ENCODE measurements at regions not wholly inside any gene's neighbourhood (a gene's known extent, or its start where the extent isn't known, plus 50 kb on each side); places are given as distances from the start of the nearest gene placed in this dataset.

DNA sequence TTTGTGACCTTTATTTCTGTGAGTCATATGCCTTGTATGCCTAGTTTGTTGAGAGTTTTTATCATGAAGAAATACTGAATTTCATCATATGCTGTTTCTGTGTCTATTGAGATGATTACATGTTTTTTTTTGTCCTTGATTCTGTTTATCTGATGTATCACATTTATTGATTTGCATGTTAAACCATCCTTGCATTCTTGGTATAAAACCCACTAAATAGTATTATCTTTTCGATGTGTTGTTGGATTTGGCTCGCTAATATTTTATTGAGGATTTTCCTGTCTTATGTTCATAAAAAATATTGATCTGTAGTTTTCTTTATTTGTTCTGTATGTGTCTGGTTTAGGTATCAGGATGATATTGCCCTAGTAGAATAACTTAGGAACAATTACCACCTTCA, 164.7 kb upstream of the CHRM3 start:
- intact Hi-C loops (cut with micrococcal nuclease) = no loop called here

DNA sequence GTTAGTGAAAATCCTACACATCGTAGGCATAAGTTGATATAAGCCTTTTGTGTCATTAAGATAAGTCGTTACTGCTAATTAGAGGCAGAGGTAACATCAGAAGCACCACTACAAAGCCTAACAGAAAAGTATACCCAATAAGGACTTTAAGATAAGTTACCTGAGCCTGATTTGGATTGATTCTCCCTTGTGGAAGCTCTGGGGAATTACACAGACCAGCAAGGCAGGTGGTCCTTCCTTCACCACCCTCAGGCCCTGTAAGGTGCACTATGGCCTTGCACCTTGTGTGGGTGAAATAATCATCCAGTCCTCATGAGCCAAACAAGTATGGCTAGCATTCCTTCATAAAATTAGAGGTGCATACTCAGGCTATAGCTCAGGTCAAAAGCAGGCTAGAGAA, 166.7 kb upstream of the CHRM3 start:
- intact Hi-C loops (cut with micrococcal nuclease) = no loop called here

DNA sequence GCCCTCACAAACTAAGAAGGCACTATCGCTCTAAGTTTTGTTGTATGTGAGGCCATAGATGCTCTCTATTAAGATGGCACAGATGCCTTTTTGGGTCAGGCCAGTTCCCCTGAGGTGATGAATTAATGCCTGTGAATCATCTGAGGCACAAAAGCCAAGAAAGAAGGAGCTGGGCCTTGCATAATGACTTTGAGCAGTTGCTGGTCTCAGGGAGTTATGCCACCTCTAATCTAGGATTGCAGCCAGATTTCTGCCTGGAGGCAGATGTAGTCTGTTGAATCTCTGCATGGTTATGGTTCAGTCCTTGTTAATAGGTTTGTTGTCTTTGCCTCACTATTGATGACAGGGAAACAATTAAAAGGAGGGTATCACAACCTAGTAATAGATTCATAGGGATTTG, 168.1 kb upstream of the CHRM3 start:
- intact Hi-C loops (cut with micrococcal nuclease) = no loop called here

DNA sequence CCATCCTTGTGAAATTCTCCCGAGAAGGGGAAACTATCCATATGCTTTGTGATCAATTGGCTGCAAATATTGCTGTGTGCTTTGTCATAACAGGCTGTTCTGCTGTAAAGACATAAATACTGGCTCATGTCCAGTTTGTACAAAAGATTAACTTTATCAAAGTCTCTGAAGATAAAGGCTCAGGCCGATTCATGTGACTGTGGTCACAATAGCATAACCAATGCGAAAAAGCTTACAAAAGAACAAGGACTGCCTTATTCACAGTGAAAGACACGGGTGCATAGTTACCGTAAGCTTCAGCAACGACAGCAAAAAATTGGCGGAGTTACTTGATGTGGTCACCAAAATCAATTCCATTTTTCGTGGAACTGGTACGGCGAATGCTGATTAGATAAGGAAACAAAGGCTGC, 173.6 kb upstream of the CHRM3 start:
- intact Hi-C loops (cut with micrococcal nuclease) = no loop called here

DNA sequence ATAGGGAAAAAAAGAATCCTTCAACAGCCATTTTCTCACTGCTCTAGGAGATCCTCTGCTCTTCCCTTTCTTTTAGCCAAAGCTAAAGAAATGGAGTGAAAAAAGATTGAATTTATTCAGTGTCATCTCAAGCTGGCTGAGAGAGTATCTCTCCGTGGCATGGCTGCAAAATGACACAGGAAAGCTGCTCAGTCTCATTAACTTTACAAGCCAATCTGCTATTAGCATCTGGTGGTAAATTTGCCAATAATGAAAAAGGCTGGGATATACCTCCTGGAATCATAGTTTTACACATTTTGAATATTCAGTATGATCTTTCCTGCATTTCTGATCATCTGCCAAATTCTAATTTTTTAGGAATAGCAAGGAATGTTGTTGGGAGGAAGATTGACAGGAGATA, 176.8 kb upstream of the CHRM3 start:
- intact Hi-C loops (cut with micrococcal nuclease) = no loop called here

DNA sequence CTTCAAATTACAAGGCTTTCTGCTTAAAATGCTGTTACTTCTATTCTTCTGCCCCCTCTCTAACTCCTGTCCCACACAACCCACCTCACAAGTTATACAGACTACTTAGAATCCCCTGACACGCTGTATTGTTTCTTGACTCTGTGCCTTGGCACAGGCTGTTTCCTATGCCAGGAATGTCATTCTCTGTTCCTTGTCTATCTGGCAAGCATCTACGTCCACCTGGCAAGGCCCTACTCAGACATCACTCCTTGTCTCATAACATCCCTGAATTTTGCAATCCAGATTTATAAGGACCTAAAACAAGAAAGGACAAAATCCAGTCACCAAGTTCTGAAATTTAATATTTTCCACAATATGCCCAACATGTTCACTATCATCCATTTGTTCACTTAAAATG, 182.0 kb upstream of the CHRM3 start:
- intact Hi-C loops (cut with micrococcal nuclease) = no loop called here

DNA sequence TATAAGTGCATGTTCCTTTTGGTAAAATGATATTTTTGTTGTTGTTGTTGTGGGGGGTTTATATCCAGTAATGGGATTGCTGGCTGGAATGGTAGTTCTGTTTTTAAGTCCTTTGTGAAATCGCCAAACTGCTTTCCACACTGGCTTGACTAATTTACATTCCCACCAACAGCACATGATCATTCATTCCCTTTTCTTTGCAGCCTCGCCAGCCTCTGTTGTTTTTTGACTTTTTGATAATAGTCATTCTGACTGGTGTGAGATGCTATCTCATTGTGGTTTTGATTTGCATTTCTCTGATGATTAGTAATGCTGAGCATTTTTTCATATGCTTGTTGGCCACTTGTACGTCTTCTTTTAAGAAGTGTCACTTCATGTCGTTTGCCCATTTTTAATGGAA, 188.5 kb upstream of the CHRM3 start:
- intact Hi-C loops (cut with micrococcal nuclease) = no loop called here

DNA sequence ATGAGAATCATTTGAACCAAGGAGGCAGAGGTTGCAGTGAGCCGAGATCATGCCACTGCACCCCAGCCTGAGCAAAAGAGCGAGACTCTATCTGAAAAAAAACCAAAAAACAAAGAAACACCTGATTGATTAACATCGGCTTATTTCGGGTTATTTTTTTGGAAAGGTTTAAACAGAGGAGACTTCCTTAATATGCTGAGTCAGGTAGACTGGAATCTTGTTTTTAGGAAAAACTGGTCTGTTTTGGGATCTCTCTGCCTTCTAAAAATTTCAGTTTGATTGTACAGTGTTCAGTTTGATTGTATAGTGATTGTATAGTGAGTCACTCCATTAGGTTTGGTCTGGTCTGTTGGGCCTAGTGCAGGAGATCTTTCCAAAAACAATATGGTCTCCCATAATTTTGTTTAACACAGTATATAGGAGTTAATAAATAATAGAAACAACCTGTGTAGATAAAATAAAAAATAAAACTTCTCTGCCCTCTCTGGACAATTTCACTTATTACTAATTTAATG, 196.3 kb upstream of the CHRM3 start:
- intact Hi-C loops (cut with micrococcal nuclease) = no loop called here

DNA sequence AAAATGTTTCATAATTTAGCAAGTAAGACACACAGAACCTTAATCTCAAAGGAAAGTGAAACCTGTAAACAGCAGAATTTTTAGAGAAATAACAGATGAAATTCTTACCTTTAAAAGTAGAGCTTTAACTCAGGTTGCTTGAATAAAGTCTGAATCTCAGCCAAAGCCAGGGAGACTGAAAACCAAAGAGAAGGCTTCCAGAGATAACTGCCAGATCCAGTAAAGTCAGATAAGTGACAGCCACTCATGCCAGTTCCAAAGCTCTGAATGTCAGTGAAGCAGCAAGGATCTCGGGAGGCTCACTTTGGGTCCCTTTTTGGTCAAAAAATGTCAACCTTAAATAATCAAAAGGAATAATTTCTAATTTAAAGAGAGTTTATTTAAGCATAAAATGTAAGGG, 199.9 kb upstream of the CHRM3 start:
- intact Hi-C loops (cut with micrococcal nuclease) = no loop called here

DNA sequence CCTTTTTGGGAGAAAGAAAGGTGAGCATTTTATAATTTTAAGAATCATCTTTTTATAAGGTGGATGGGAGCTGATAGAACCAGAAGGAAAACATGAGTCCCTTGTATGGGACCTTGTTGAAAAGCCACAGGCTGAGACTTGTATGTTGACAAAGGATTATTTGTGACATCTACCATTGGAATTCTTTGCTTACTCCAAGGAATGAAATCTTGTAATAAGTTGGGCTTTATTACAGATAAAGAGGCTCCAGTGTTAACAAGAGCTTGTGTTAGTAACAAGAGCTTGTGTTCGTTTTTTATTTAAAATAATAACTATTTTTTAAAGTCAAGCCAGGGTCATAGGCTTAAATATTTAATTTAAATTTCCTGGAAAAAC, 201.1 kb upstream of the CHRM3 start:
- intact Hi-C loops (cut with micrococcal nuclease) = no loop called here

DNA sequence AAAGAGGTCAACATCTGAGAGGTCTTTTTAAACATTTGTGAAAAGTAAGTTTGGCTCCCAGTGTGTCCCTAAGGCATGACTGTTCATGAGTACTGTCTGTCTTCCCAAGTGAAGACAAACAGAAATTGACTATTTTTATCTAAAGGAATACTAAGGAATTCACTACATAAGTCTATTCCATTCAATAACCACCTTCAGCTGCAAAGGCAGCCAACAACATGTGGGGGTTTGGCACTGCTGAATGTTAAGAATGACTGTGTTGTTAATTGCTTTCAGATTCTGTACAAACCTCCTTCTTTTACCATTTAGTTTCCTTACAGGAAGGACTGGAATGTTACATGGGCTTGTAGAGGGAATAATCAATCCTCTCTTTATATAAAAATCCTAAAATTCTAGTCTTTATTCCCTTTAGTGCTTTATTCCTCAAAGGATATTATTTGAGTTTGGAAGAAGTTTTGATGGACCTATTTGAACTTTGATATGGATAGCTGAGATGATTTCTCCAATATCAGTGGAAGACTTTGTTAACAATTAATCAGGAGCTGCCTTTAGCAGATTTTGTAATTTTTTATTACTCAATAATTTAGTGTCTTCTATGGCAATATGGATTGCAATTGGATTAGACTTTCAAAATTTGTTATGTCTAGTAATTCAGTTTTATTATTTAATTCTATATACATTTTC, 201.7 kb upstream of the CHRM3 start:
- intact Hi-C loops (cut with micrococcal nuclease) = no loop called here

DNA sequence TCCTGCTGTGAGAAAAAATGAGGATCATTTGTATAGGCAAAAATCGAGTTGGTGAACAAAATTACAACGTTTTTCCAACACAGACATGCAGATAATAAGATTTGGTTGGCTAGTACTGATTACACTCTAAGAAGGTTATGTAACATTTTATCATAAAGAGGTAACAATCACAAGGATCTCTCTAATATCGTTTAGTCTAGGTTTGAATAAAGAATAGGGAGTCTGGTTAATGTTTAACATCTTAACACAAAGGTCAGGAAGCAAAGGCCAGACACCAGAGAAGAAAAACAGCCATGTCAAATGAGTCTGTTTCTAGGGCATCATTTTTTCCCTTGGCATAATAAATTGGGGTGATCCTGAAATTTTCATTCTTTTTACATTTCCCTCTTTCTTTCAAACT, 207.4 kb upstream of the CHRM3 start:
- intact Hi-C loops (cut with micrococcal nuclease) = no loop called here

DNA sequence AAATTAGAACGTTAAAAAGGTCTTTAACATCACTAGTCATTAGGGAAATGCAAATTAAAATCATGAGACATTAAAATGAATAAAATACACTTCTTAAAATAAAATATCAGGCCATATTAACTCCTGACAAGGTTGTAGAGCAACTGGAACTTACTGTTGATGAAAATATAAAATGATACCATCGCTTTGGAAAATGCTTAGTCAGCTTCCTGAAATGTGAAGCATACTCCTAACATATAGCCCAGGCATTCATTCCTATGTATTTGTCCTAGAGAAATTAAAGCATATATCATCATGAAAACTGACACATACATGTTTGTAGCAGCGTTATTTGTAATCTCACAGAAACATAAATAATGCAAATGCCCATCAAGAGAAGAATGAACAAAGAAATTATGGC, 211.5 kb upstream of the CHRM3 start:
- intact Hi-C loops (cut with micrococcal nuclease) = no loop called here

DNA sequence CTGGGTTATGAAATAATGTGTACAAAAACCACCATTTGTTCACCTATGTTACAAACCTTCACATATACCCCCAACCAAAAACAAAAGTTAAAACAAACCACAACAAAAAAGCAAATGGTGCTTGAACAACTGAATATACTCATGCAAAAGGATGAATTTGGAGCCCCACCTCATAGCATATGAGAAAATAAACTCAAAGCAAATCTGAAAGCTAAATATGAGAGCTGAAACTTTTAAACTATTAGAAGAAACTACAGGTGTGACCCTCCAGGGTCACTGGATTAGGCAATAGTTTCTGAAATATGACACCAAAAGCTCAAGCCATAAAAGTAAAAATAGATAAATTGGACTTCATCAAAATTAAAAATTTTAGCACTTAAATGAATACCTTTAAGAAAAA, 215.5 kb upstream of the CHRM3 start:
- intact Hi-C loops (cut with micrococcal nuclease) = no loop called here

DNA sequence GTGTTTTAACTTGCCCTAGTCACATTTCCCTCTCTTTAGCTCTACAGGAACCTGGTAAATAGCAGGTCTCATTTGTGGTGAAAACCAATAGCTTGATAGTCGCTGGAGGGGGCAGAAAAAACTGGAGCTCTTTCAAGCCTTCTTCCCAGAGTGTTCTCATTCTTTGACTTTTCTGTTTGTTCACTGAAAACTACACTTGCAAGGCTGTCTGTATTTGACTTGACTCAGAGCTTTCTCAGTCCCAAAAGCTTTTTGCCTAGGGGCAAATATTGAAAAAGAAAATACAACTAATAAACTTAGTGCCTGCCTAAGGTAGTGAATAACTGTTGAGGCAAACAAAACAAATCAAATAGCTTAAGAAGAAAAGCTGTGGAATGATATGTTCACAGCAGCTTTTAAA, 217.1 kb upstream of the CHRM3 start:
- intact Hi-C loops (cut with micrococcal nuclease) = no loop called here

DNA sequence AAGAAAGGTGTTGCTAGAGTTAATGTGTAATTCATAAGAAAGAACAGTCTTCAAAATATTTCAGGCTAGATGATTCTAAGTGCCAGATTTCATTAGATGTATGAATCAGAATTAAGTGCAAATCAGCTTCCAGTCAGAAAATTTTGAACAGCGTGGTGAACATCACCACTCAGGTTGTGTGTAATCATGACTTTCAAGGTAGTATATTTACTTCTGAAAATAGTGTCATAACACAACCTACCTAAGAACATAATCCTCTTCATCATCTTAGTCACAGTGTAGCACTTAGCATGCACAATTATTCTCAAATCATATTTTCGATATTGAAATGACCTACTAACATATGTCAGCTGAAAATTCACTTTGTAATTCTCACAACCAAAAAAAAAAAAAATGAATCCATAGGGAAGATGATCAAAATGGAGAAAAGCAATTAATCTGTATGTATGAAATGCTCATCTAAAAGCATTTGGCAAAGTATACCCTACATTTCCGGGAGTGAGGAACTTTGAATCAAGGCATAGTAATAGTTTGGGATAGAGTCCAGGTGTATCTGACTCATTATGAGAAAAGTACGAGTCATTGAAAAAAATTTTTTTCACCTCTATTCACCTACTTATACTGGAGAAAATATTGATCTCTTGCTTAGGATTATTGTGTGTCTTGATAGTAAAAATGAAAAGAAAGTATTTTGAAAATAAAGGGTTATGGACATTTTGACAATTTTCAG, 221.8 kb upstream of the CHRM3 start:
- intact Hi-C loops (cut with micrococcal nuclease) = no loop called here

DNA sequence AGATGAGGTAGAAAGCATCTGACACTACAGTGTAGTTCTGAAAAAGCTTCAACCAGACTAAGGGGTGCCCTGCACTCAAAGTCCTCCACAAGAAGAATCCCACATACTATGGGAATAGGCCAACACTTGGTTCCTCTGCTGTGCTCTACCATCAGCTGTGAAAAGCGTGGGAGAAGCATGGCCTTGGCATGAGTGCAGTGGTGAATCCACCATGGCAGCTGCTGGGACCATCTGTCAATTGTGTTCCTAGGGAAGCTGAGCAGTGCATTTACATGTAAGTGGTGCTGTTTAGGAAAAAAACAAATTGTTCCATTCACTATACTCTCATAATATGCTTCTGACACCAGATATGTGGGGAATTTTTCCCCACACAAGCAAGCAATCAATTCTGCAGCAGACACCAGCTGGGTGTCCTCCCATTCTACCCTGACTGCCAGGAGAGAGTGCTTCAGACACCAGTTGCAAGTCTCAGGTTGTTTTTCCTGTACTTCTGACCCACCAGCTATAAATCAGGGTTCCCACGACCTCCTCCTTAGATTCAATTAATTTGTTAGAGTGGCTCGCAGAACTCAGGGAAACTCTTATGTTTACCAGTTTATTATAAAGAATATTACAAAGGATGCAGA, 230.8 kb upstream of the CHRM3 start:
- intact Hi-C loops (cut with micrococcal nuclease) = no loop called here

DNA sequence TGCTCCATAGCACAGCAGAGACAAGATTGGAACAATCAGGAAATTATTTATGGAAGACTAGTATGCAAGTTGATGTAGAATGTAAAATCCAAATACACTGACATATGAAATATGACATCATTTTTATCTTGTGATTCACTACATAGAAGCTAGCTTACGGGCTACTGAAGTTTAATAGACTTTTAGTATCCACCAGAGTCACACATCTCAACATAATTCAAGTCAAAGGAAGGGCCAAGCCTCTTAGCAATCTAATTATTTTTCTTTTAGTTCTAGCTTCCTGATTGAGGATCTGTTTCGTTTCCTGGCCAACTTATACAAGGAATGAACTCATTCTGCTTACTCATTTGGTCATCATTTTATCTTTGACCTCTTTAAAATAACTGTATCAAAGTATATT, 234.4 kb upstream of the CHRM3 start:
- intact Hi-C loops (cut with micrococcal nuclease) = no loop called here

DNA sequence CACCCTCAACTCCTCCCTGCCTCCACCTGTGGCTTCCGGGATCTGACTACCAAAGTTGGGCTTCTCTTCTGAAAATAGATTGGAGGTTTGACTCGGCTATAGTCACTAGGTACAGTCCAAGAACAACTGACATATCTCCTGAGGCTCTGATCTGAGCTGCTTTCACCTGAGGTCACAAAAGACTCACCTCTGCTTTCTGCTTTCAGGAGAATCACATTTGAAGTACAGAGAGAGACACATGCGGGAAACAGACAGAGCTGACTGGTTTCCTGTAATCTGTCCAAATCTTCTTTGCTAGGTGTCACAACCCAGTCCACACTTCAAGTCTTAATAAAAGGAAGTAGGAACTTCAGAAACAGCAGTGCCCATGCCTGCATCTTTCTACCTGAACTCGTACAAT, 245.4 kb upstream of the CHRM3 start:
- intact Hi-C loops (cut with micrococcal nuclease) = no loop called here

DNA sequence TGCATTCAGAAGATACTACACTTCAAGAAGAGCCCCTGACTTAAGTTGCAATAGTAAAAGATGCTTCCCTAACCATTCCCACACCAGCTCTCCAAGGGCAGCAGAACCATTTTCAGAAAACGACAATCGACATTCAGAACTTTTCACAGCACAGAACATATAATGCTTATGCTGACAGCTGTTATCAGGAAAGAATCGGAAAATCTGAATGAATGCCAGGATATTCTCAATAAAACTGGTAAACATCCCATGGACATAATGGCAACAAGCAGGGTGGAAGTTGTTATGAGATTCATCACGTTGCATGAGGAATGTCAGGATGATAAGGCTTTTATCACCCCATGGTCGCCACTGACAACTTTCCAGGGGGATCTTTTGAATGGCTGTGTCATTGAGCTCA, 246.6 kb upstream of the CHRM3 start:
- intact Hi-C loops (cut with micrococcal nuclease) = no loop called here

DNA sequence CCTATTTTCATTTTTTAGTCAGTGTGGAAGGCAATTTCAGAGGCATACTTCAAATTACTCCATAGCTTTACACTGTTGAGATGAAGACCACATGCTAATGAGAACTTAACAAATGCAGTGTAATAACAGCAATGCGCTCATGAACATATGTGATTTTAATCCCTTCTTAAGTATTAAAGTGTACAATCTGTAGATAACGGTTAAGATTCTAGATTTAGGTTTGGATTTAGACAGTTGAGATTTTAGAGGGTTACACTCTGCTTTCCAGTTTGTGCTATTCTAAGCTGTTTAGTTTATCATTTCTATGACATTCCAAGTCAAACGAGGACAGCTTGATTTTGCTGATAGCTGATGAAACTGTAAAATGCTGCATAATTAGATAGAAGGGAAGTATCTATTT, 257.8 kb upstream of the CHRM3 start:
- intact Hi-C loops (cut with micrococcal nuclease) = no loop called here

DNA sequence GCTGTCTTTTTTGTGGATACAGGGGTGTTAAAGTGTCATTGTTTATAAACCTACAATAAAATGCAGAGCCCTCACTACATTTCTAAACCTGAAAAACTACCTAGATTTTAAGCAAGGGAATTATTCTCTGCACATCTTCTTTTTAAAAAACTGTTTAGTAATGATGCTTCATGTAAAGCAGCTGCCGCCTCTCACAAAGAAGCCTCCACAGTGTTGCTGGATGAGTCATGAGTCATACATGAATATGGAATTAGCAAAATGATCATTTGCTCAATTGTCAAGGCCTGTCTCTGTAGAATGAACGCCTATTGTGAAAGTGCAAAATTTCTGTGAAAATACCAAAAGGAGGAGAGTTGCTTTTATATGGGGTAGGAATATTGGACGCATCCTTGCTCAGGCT, 259.5 kb upstream of the CHRM3 start:
- intact Hi-C loops (cut with micrococcal nuclease) = no loop called here

DNA sequence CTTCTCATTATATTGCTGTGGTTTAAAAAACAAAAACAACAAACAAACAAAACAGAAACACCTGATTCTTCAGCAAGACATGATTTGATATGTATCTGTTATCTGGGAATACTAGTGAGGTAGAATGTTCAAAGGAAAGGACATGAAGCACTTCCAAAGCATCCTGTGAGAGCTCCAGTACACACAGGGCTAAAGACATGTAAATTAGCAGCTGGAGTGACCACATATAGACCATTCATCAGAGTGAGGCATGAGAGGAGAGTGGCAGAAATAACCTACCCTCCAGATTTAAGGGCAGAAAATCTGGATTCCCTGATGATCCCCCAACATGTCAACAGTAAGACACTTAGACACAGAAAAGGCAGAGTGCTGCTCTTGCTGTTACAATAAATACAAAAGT, 260.5 kb upstream of the CHRM3 start:
- intact Hi-C loops (cut with micrococcal nuclease) = no loop called here
